HG02588 (cell line): ENCODE measurements at regions not wholly inside any gene's neighbourhood (a gene's known extent, or its start where the extent isn't known, plus 50 kb on each side); places are given as distances from the start of the nearest gene placed in this dataset.

ENCODE experiments used
- ATAC-seq: cut with Tn5 transposase; IDR thresholded peaks from one replicate; pipeline ENCODE4 v1.9.1; 2021; ENCODE audit warnings: mild to moderate bottlenecking, moderate library complexity; ENCODE audit not compliant: unreplicated experiment

GRCh38 chr5:31049936-31050704 is 143.4 kb upstream of the CDH6 start:
- no peak for ATAC-seq

GRCh38 chr5:31049461-31049860 is 144.0 kb upstream of the CDH6 start:
- no peak for ATAC-seq

GRCh38 chr5:31048282-31049270 is 144.9 kb upstream of the CDH6 start:
- ATAC-seq = no peak

GRCh38 chr5:31047621-31048020 is 145.9 kb upstream of the CDH6 start:
- ATAC-seq = no peak

- no peak for ATAC-seq
Observed at GRCh38 chr5:31047007-31047406, 146.5 kb upstream of the CDH6 start.

GRCh38 chr5:31036411-31036810 is 157.1 kb upstream of the CDH6 start:
- ATAC-seq = no peak

GRCh38 chr5:31033295-31033694 is 160.2 kb upstream of the CDH6 start:
- ATAC-seq = no peak

- ATAC-seq = no peak
Observed at GRCh38 chr5:31029925-31030324, 163.6 kb upstream of the CDH6 start.

GRCh38 chr5:31027721-31028120 is 165.8 kb upstream of the CDH6 start:
- no peak for ATAC-seq

GRCh38 chr5:31023105-31023504 is 170.4 kb upstream of the CDH6 start:
- ATAC-seq = no peak

- no peak for ATAC-seq
Observed at GRCh38 chr5:31021181-31021624, 172.3 kb upstream of the CDH6 start.

- no peak for ATAC-seq
Observed at GRCh38 chr5:31008231-31008630, 185.3 kb upstream of the CDH6 start.

- no peak for ATAC-seq
Observed at GRCh38 chr5:31007672-31008071, 185.8 kb upstream of the CDH6 start.

- no peak for ATAC-seq
Observed at GRCh38 chr5:31000287-31000686, 193.2 kb upstream of the CDH6 start.

GRCh38 chr5:30997681-30998080 is 195.8 kb upstream of the CDH6 start:
- no peak for ATAC-seq

- no peak for ATAC-seq
Observed at GRCh38 chr5:30994902-30995301, 198.6 kb upstream of the CDH6 start.

GRCh38 chr5:30994176-30994575 is 199.3 kb upstream of the CDH6 start:
- ATAC-seq = no peak

- ATAC-seq = no peak
Observed at GRCh38 chr5:30991462-30991861, 202.0 kb upstream of the CDH6 start.

GRCh38 chr5:30981576-30981975 is 211.9 kb upstream of the CDH6 start:
- ATAC-seq = no peak

GRCh38 chr5:30968971-30969370 is 224.5 kb upstream of the CDH6 start:
- no peak for ATAC-seq

GRCh38 chr5:30960036-30960435 is 233.4 kb upstream of the CDH6 start:
- no peak for ATAC-seq

- no peak for ATAC-seq
Observed at GRCh38 chr5:30959238-30959637, 234.2 kb upstream of the CDH6 start.
